PC-9 (cell line): ENCODE measurements at regions not wholly inside any gene's neighbourhood (a gene's known extent, or its start where the extent isn't known, plus 50 kb on each side); places are given as distances from the start of the nearest gene placed in this dataset.

Experiments
- BruUV-seq: library from RNA; stranded (reverse); fragments of 400-500 nt; replicated peaks from 2 replicates; lab custom pipeline; 2021; lab: Mats Ljungman, UMichigan
- CTCF ChIA-PET: fragments of 300-600 bp; sonication (Branson Sonifier 250); formaldehyde crosslinking; loops from one replicate; lab custom pipeline; 2022; ENCODE audit warnings: antibody characterized with exemption; lab: Charles Lee
- POLR2A ChIA-PET: fragments of 300-600 bp; sonication (Branson Sonifier 250); formaldehyde crosslinking; loops from one replicate; lab custom pipeline; 2022; ENCODE audit warnings: antibody characterized with exemption; ENCODE audit not compliant: unreplicated experiment; lab: Charles Lee
- DNase-seq, 2 experiments: peaks; one replicate each; pipeline versions ENCODE4 v3.0.0 to v3.0.0-alpha.2; 2015 to 2022; ENCODE audit warnings: mixed read lengths in 1 of 2
- H2AFZ ChIP-seq: fragments of 200-600 bp; sonication (generic); 2 replicates; pipeline ENCODE4 v1.8.1; 2017; ENCODE audit warnings: antibody characterized with exemption
- H3F3A ChIP-seq: fragments of 200-600 bp; sonication (generic); 2 replicates; pipeline ENCODE4 v1.8.1; 2017; ENCODE audit warnings: antibody characterized with exemption, mild to moderate bottlenecking, low read depth; ENCODE audit not compliant: insufficient read depth
- H3K27ac ChIP-seq: fragments of 200-600 bp; sonication (generic); 2 replicates; pipeline ENCODE4 v1.6.1; 2016; ENCODE audit warnings: mixed run types
- H3K27me3 ChIP-seq: fragments of 200-600 bp; sonication (generic); 2 replicates; pipeline ENCODE4 v1.6.1; 2016; ENCODE audit warnings: low read depth, mixed run types; ENCODE audit not compliant: insufficient read depth
- H3K36me3 ChIP-seq: fragments of 200-600 bp; sonication (generic); 2 replicates; pipeline ENCODE4 v1.6.1; 2016; ENCODE audit warnings: low read depth, mixed run types
- H3K4me1 ChIP-seq: fragments of 200-600 bp; sonication (generic); replicated peaks from 2 replicates; pipeline ENCODE4 v1.6.1; 2016; ENCODE audit warnings: mixed run types; ENCODE audit not compliant: insufficient read depth
- H3K4me2 ChIP-seq: fragments of 200-600 bp; sonication (generic); 2 replicates; pipeline ENCODE4 v1.6.1; 2017; ENCODE audit warnings: mixed run types
- H3K4me3 ChIP-seq: fragments of 200-600 bp; sonication (generic); 2 replicates; pipeline ENCODE4 v1.6.1; 2016; ENCODE audit warnings: mixed run types
- H3K79me2 ChIP-seq: fragments of 200-600 bp; sonication (generic); 2 replicates; pipeline ENCODE4 v1.6.1; 2017; ENCODE audit warnings: low read depth, mixed run types
- H3K9me2 ChIP-seq: fragments of 200-600 bp; sonication (generic); 2 replicates; pipeline ENCODE4 v1.8.1; 2017; ENCODE audit warnings: mild to moderate bottlenecking; ENCODE audit not compliant: insufficient read depth
- H3K9me3 ChIP-seq: fragments of 200-600 bp; sonication (generic); 2 replicates; pipeline ENCODE4 v1.8.1; 2016; ENCODE audit warnings: low read depth; ENCODE audit not compliant: insufficient read depth
- H4K20me1 ChIP-seq: fragments of 200-600 bp; sonication (generic); 2 replicates; pipeline ENCODE4 v1.8.1; 2017; ENCODE audit not compliant: insufficient read depth
- CTCF ChIP-seq: fragments of 200-600 bp; sonication (generic); conservative IDR thresholded peaks from 2 replicates; pipeline ENCODE4 v1.6.1; 2017; ENCODE audit warnings: mixed run types, antibody characterized with exemption, mild to moderate bottlenecking, moderate library complexity
- EZH2 ChIP-seq: fragments of 200-600 bp; sonication (generic); IDR thresholded peaks from 2 replicates; pipeline ENCODE4 v1.8.0; 2017; ENCODE audit warnings: antibody characterized with exemption, low read depth
- intact Hi-C: fragments of 100-400 bp; cut with micrococcal nuclease; formaldehyde crosslinking; loops from one replicate; pipeline ENCODE4 v1.10.0; 2022; ENCODE audit not compliant: unreplicated experiment

GRCh38 chr5:91528831-91529230, 145.7 kb upstream of the ARRDC3 start:
- intact Hi-C loops, result no loop called here
- ChIA-PET POLR2A (no interaction called here), CTCF (no interaction called here)

GRCh38 chr5:91521785-91522184, 138.7 kb upstream of the ARRDC3 start:
- CTCF ChIA-PET, result no interaction called here
- no peak overlapping the region for H3K27ac ChIP-seq
- no peak for TF ChIP-seq EZH2
- no peak for TF ChIP-seq CTCF
- no peak for DNase-seq
- no peak overlapping the region for H2AFZ ChIP-seq
- H3K9me2 ChIP-seq, result no peaks in the 10 kb centered on the region
- no peaks in the 10 kb centered on the region for H3K27me3 ChIP-seq
- no peaks in the 10 kb centered on the region for H3F3A ChIP-seq
- no TSS peak for BruUV-seq
- H3K4me3 ChIP-seq, result no peak overlapping the region
- H3K4me1 ChIP-seq, result no peaks in the 10 kb centered on the region
- no peaks in the 10 kb centered on the region for H3K36me3 ChIP-seq
- no peaks in the 10 kb centered on the region for H3K79me2 ChIP-seq
- POLR2A ChIA-PET, result no interaction called here
- 0 out of 2 replicates have a peak, but pooled peaks cover 3% of the 10 kb centered on the region for H3K9me3 ChIP-seq
- no peaks in the 10 kb centered on the region for H4K20me1 ChIP-seq
- intact Hi-C loops, result no loop called here
- no peak overlapping the region for H3K4me2 ChIP-seq

More at GRCh38 chr5:91528831-91529230, 145.7 kb upstream of the ARRDC3 start:
- no peak overlapping the region for H3K4me3 ChIP-seq
- H3K79me2 ChIP-seq, result no peaks in the 10 kb centered on the region
- BruUV-seq, result no TSS peak
- no peaks in the 10 kb centered on the region for H4K20me1 ChIP-seq
- no peaks in the 10 kb centered on the region for H3K4me1 ChIP-seq
- DNase-seq, result no peak
- no peak overlapping the region for H3K27ac ChIP-seq
- TF ChIP-seq CTCF (no peak), EZH2 (no peak)
- no peak overlapping the region for H3K4me2 ChIP-seq
- no peaks in the 10 kb centered on the region for H3K36me3 ChIP-seq
- no peaks in the 10 kb centered on the region for H3K27me3 ChIP-seq
- H2AFZ ChIP-seq, result no peak overlapping the region
- H3K9me3 ChIP-seq, result 0 out of 2 replicates have a peak, but pooled peaks cover 3% of the 10 kb centered on the region
- H3F3A ChIP-seq, result no peaks in the 10 kb centered on the region
- no peaks in the 10 kb centered on the region for H3K9me2 ChIP-seq

- intact Hi-C loops, result no loop called here
- Histone ChIP-seq H3K36me3 (no peaks in the 10 kb centered on the region), H3K9me3 (0 out of 2 replicates have a peak, but pooled peaks cover 3% of the 10 kb centered on the region), H3K4me3 (no peak overlapping the region), H4K20me1 (no peaks in the 10 kb centered on the region), H3K27ac (no peak overlapping the region), H3F3A (no peaks in the 10 kb centered on the region), H3K4me2 (no peak overlapping the region), H2AFZ (no peak overlapping the region), H3K4me1 (no peaks in the 10 kb centered on the region), H3K27me3 (no peaks in the 10 kb centered on the region), H3K79me2 (no peaks in the 10 kb centered on the region), H3K9me2 (no peaks in the 10 kb centered on the region)
- POLR2A ChIA-PET, result no interaction called here
- CTCF ChIA-PET, result no interaction called here
- no peak for DNase-seq
- TF ChIP-seq EZH2, result no peak
- TF ChIP-seq CTCF, result no peak
- BruUV-seq, result no TSS peak
Observed at GRCh38 chr5:91521334-91521733, 138.2 kb upstream of the ARRDC3 start.
